MM.1S (cell line): ENCODE measurements at regions not wholly inside any gene's neighbourhood (a gene's known extent, or its start where the extent isn't known, plus 50 kb on each side); places are given as distances from the start of the nearest gene placed in this dataset.

Experiments used
- DNase-seq: peaks from one replicate; pipeline ENCODE4 v3.0.0-alpha.2; 2015
- H2AFZ ChIP-seq: fragments of 300-600 bp; sonication (generic); 2 replicates; pipeline ENCODE4 v1.6.0; 2016; ENCODE audit warnings: antibody characterized with exemption, low read length
- H3F3A ChIP-seq: fragments of 300-600 bp; sonication (generic); 2 replicates; pipeline ENCODE4 v1.6.1; 2016; ENCODE audit warnings: mild to moderate bottlenecking, antibody characterized with exemption, low read length, moderate library complexity, mixed read lengths; ENCODE audit not compliant: insufficient read depth
- H3K27ac ChIP-seq: fragments of 300-600 bp; sonication (generic); 2 replicates; pipeline ENCODE4 v1.5.1; 2016; ENCODE audit warnings: mild to moderate bottlenecking, low read length
- H3K27me3 ChIP-seq: fragments of 300-600 bp; sonication (generic); replicated peaks from 2 replicates; pipeline ENCODE4 v1.6.0; 2016; ENCODE audit warnings: low read length; ENCODE audit not compliant: insufficient read depth
- H3K36me3 ChIP-seq: fragments of 300-600 bp; sonication (generic); replicated peaks from 2 replicates; pipeline ENCODE4 v1.6.1; 2016; ENCODE audit warnings: mild to moderate bottlenecking, low read length, mixed read lengths; ENCODE audit not compliant: insufficient read depth
- H3K4me1 ChIP-seq: fragments of 300-600 bp; sonication (generic); 2 replicates; pipeline ENCODE4 v1.6.1; 2016; ENCODE audit warnings: low read length, mixed read lengths
- H3K4me2 ChIP-seq: fragments of 300-600 bp; sonication (generic); 2 replicates; pipeline ENCODE4 v1.6.0; 2016; ENCODE audit warnings: low read depth, low read length
- H3K4me3 ChIP-seq: fragments of 300-600 bp; sonication (generic); 2 replicates; pipeline ENCODE4 v1.5.1; 2016; ENCODE audit warnings: low read length, mixed read lengths
- H3K79me2 ChIP-seq: fragments of 300-600 bp; sonication (generic); 2 replicates; pipeline ENCODE4 v1.6.1; 2016; ENCODE audit warnings: mixed run types, low read length, mixed read lengths
- H3K9ac ChIP-seq: fragments of 300-600 bp; sonication (generic); 2 replicates; pipeline ENCODE4 v1.6.1; 2016; ENCODE audit warnings: low read length, mixed read lengths
- H3K9me2 ChIP-seq: fragments of 300-600 bp; sonication (generic); replicated peaks from 2 replicates; pipeline ENCODE4 v1.6.1; 2016; ENCODE audit warnings: mild to moderate bottlenecking, low read length, mixed read lengths; ENCODE audit not compliant: insufficient read depth
- H3K9me3 ChIP-seq: fragments of 300-600 bp; sonication (generic); replicated peaks from 2 replicates; pipeline ENCODE4 v1.6.1; 2016; ENCODE audit warnings: mild to moderate bottlenecking, low read length, mixed read lengths; ENCODE audit not compliant: insufficient read depth
- H4K20me1 ChIP-seq: fragments of 300-600 bp; sonication (generic); 2 replicates; pipeline ENCODE4 v1.6.1; 2016; ENCODE audit warnings: mild to moderate bottlenecking, low read length, moderate library complexity, mixed read lengths; ENCODE audit not compliant: insufficient read depth
- EZH2 ChIP-seq: fragments of 300-600 bp; sonication (generic); optimal IDR thresholded peaks from 2 replicates; pipeline ENCODE3; 2017; ENCODE audit warnings: low read depth, mild to moderate bottlenecking, antibody characterized with exemption, low read length, mixed read lengths
- EZH2phosphoT487 ChIP-seq: fragments of 300-600 bp; sonication (generic); IDR thresholded peaks from 2 replicates; pipeline ENCODE4 v1.6.1; 2018; ENCODE audit warnings: antibody characterized with exemption, low read length
- TF ChIP-seq, protein P1 (sequence below): fragments of 300-600 bp; sonication (generic); IDR thresholded peaks from 2 replicates; pipeline ENCODE4 v1.5.1; 2016; ENCODE audit warnings: antibody characterized with exemption, low read length, mixed read lengths

DNA sequence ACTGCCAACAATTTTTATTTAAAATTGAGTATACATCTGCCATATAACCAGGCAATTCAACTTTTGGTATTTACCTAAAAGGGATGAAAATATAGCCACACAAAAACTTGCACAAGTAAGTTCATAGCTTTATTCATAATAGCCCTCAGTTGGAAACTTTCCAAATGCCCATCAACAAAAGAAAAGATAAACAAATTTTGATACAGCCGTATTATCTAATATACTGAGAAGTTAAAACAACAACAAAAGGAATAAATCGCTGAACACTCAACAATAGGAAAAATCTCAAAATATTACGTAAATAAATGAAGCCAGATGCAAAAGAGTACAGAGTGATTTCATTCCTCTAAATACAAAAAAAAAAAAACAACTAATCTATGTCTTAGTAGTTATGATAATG, 399.2 kb upstream of the SEMA3D start:
- H3K4me3 ChIP-seq = no peak overlapping the region

DNA sequence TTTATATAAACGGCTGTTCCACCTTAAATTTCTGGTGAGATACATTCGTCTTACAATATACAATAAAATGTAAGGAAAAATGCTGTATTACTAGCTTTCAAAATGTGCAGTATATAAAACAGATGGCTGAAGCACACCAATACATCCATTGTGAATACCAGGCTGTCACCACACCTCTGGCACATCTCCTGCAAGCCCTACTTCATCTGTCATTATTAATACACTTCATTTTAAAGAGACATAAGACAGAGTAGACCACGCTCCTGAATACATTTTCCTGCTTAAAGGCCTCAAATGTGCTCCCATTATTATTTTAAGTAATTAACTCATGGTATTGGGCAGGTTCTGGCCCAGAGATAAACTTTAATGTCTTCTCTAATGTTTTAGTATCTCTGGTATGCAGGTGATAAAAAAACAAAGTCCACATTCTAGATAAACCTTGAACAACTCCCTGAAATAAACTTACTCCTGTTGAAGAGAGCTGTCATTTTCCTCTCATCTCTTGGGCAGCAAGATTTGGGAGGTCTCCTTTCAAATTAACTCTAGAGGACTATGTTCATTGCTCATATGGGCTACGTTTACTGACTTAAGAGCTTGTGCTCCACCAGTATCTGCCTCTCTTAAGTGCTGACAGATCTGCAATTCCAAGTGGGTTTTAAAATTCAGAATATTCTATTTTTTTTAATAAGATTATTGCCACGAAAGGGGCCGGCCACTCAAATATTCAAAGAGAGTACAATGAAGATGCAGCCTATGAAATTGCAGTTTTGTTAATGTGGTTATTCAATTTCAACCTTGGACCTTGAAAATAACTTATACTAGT, 396.5 kb upstream of the SEMA3D start:
- H4K20me1 ChIP-seq = no peaks in the 10 kb centered on the region

More for the DNA sequence above, 399.2 kb upstream of the SEMA3D start:
- H2AFZ ChIP-seq = no peak overlapping the region
- no peak overlapping the region for H3K27ac ChIP-seq
- TF ChIP-seq EZH2 = no peak
- no peak for TF ChIP-seq EZH2phosphoT487
- TF ChIP-seq, protein P1, sequence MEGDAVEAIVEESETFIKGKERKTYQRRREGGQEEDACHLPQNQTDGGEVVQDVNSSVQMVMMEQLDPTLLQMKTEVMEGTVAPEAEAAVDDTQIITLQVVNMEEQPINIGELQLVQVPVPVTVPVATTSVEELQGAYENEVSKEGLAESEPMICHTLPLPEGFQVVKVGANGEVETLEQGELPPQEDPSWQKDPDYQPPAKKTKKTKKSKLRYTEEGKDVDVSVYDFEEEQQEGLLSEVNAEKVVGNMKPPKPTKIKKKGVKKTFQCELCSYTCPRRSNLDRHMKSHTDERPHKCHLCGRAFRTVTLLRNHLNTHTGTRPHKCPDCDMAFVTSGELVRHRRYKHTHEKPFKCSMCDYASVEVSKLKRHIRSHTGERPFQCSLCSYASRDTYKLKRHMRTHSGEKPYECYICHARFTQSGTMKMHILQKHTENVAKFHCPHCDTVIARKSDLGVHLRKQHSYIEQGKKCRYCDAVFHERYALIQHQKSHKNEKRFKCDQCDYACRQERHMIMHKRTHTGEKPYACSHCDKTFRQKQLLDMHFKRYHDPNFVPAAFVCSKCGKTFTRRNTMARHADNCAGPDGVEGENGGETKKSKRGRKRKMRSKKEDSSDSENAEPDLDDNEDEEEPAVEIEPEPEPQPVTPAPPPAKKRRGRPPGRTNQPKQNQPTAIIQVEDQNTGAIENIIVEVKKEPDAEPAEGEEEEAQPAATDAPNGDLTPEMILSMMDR = no peak
- no peak overlapping the region for H3K4me2 ChIP-seq
- no peaks in the 10 kb centered on the region for H3K79me2 ChIP-seq
- H3K9ac ChIP-seq = no peak overlapping the region
- no peaks in the 10 kb centered on the region for H3K27me3 ChIP-seq
- DNase-seq = no peak
- no peaks in the 10 kb centered on the region for H3F3A ChIP-seq
- no peaks in the 10 kb centered on the region for H3K36me3 ChIP-seq
- no peaks in the 10 kb centered on the region for H3K9me2 ChIP-seq
- H4K20me1 ChIP-seq = no peaks in the 10 kb centered on the region
- H3K4me1 ChIP-seq = no peaks in the 10 kb centered on the region
- H3K9me3 ChIP-seq = no peaks in the 10 kb centered on the region

DNA sequence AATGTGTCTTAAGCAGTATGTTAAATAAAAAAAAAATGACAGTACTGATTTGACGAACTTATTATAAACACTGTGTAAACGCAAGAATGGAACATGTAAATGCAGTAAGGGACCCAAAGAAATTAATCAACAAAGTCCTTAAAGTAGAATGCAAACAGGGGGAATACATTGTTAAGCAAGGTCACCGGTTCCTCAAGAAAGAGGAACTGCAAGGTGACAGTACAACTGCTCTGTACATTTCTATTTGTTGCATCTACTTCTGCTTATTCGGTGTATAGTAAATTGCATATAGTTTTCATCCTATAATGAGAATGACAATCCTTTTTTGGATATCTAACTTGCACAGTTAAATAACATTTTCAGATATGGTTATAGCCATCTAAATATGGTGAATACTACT, 387.0 kb upstream of the SEMA3D start:
- H3K9me2 ChIP-seq = no peaks in the 10 kb centered on the region
- TF ChIP-seq, protein P1 = no peak
- TF ChIP-seq EZH2phosphoT487 = no peak
- TF ChIP-seq EZH2 = no peak
- H3K9me3 ChIP-seq = no peaks in the 10 kb centered on the region
- H3K9ac ChIP-seq = no peak overlapping the region
- H4K20me1 ChIP-seq = no peaks in the 10 kb centered on the region
- no peak overlapping the region for H3K27ac ChIP-seq
- H3K36me3 ChIP-seq = no peaks in the 10 kb centered on the region
- no peak for DNase-seq
- H3K4me2 ChIP-seq = no peak overlapping the region
- H3K27me3 ChIP-seq = no peaks in the 10 kb centered on the region
- no peak overlapping the region for H2AFZ ChIP-seq
- H3F3A ChIP-seq = no peaks in the 10 kb centered on the region
- no peaks in the 10 kb centered on the region for H3K4me1 ChIP-seq
- no peaks in the 10 kb centered on the region for H3K79me2 ChIP-seq
- H3K4me3 ChIP-seq = no peak overlapping the region

More for the DNA sequence above, 396.5 kb upstream of the SEMA3D start:
- Histone ChIP-seq H3K9me3 (no peaks in the 10 kb centered on the region), H3K4me3 (no peak overlapping the region), H3K36me3 (no peaks in the 10 kb centered on the region), H3K27me3 (no peaks in the 10 kb centered on the region), H2AFZ (no peak overlapping the region), H3K79me2 (no peaks in the 10 kb centered on the region), H3K4me1 (no peaks in the 10 kb centered on the region), H3F3A (no peaks in the 10 kb centered on the region), H3K9ac (no peak overlapping the region), H3K9me2 (no peaks in the 10 kb centered on the region), H3K27ac (no peak overlapping the region), H3K4me2 (no peak overlapping the region)
- DNase-seq = no peak
- no peak for TF ChIP-seq EZH2
- no peak for TF ChIP-seq EZH2phosphoT487
- TF ChIP-seq, protein P1 = no peak
